ENCODE measurements at regions not wholly inside any gene's neighbourhood (a gene's known extent, or its start where the extent isn't known, plus 50 kb on each side); places are given as distances from the start of the nearest gene placed in this dataset.
A peak's percentile ranks its signal among the peaks of the same experiment; 100 is the strongest.

DNA sequence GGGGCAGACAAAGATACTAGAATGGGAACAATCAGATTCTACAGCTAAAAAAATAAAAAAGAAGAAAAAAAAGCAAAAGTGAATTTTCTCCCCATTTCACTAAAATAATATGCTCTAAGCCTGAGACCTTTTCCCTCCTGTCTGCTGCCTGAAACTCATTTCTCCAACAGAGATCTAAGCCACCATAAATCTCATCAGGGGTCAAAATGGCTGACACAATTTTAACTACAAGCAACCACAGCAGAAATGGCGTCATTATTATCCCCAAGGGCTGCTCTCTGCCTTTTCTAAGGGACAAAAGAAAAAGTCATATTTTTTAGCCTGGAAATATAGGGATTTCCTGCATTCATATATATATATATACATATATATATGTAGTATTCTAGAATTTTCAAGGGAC is 183.7 kb upstream of the CAMK1G start:
- intact Hi-C loops (cut with micrococcal nuclease): no loop called here
- Histone ChIP-seq H3K9ac (ENCODE audit: insufficient read depth, low read length, poor library complexity, severe bottlenecking) (no peak overlapping the region), H3K4me3 (replicated peaks in 1 of 3; ENCODE audit: low read depth in 2 of 3, low read length in 3 of 3) (no peak overlapping the region), H3K36me3 (replicated peaks in 1 of 2; ENCODE audit: control insufficient read depth in 1 of 2, insufficient read depth in 2 of 2, low read length in 2 of 2) (no peaks in the 10 kb centered on the region), H3K79me2 (ENCODE audit: insufficient read depth, low read length) (no peaks in the 10 kb centered on the region), H3K4me1 (ENCODE audit: control insufficient read depth in 1 of 2, insufficient read depth in 2 of 2, low read length in 2 of 2) (peaks cover 39 to 42% of the 10 kb centered on the region in 2 donors), H3K9me3 (replicated peaks in 1 of 2; ENCODE audit: control insufficient read depth in 1 of 2, insufficient read depth in 1 of 2, low read length in 2 of 2) (no peaks in the 10 kb centered on the region), H3K27ac (ENCODE audit: low read depth in 1 of 2, low read length in 2 of 2) (peak overlapping the region; percentile 19 to 67), H3K27me3 (ENCODE audit: control insufficient read depth in 2 of 2, insufficient read depth in 2 of 2, low read length in 2 of 2) (no peaks in the 10 kb centered on the region), H3K4me2 (replicated peaks; ENCODE audit: extremely low read depth, low read length, poor library complexity, severe bottlenecking) (no peak overlapping the region), H4K20me1 (ENCODE audit: insufficient read depth, low read length) (no peaks in the 10 kb centered on the region), H2AFZ (ENCODE audit: insufficient read depth, low read depth, low read length, poor library complexity, severe bottlenecking) (no peak overlapping the region)
- Mint-ChIP-seq H3K9me3 (no peaks in the 10 kb centered on the region), H3K4me3 (no peak overlapping the region), H3K27me3 (ENCODE audit: low read depth in 3 of 3) (peaks cover 1 to 9% (median 1%) of the 10 kb centered on the region in 3 donors), H3K36me3 (no peaks in the 10 kb centered on the region), H3K27ac (peak overlapping the region in 5 of 7 donors; percentile 69 to 95 (median 87)), H3K4me1 (peaks cover 42% of the 10 kb centered on the region)
- WGBS (ENCODE audit: insufficient coverage): no CpG with 5 or more reads among the region's 1 CpG
- DNase-seq: no peak
- TF ChIP-seq CTCF (IDR thresholded peaks at IDR 0.05): no peak

GRCh38 chr1:209400351-209401220 is 182.9 kb upstream of the CAMK1G start:
- Mint-ChIP-seq H3K4me3 (no peak overlapping the region), H3K9me3 (no peaks in the 10 kb centered on the region), H3K27me3 (ENCODE audit: low read depth in 3 of 3) (peaks cover 0 to 5% (median 0%) of the 10 kb centered on the region in 3 donors), H3K4me1 (peaks cover 47% of the 10 kb centered on the region), H3K27ac (no peak overlapping the region), H3K36me3 (no peaks in the 10 kb centered on the region)
- H3K36me3 ChIP-seq (replicated peaks in 1 of 2; ENCODE audit: control insufficient read depth in 1 of 2, insufficient read depth in 2 of 2, low read length in 2 of 2): no peaks in the 10 kb centered on the region
- no peaks in the 10 kb centered on the region for H3K79me2 ChIP-seq (ENCODE audit: insufficient read depth, low read length)
- H3K4me3 ChIP-seq (replicated peaks in 1 of 3; ENCODE audit: low read depth in 2 of 3, low read length in 3 of 3): no peak overlapping the region
- H3K9me3 ChIP-seq (replicated peaks in 1 of 2; ENCODE audit: control insufficient read depth in 1 of 2, insufficient read depth in 1 of 2, low read length in 2 of 2): no peaks in the 10 kb centered on the region
- H3K4me1 ChIP-seq (ENCODE audit: control insufficient read depth in 1 of 2, insufficient read depth in 2 of 2, low read length in 2 of 2): peaks cover 47 to 50% of the 10 kb centered on the region in 2 donors
- H3K27me3 ChIP-seq (ENCODE audit: control insufficient read depth in 2 of 2, insufficient read depth in 2 of 2, low read length in 2 of 2): no peaks in the 10 kb centered on the region
- no peak overlapping the region for H3K4me2 ChIP-seq (replicated peaks; ENCODE audit: extremely low read depth, low read length, poor library complexity, severe bottlenecking)
- H3K27ac ChIP-seq (ENCODE audit: low read depth in 1 of 2, low read length in 2 of 2): no peak overlapping the region
- TF ChIP-seq CTCF (IDR thresholded peaks at IDR 0.05): no peak
- no peak for DNase-seq
- intact Hi-C loops (cut with micrococcal nuclease): no loop called here
- H4K20me1 ChIP-seq (ENCODE audit: insufficient read depth, low read length): no peaks in the 10 kb centered on the region
- no peak overlapping the region for H2AFZ ChIP-seq (ENCODE audit: insufficient read depth, low read depth, low read length, poor library complexity, severe bottlenecking)
- WGBS (ENCODE audit: insufficient coverage): 95% methylated on average over 4 of the region's 7 CpGs
- H3K9ac ChIP-seq (ENCODE audit: insufficient read depth, low read length, poor library complexity, severe bottlenecking): no peak overlapping the region
